GM11168 (cell line): ENCODE measurements at regions not wholly inside any gene's neighbourhood (a gene's known extent, or its start where the extent isn't known, plus 50 kb on each side); places are given as distances from the start of the nearest gene placed in this dataset.
"Not testable (repeated sequence)": the region's sequence is repeated elsewhere in the genome, so short reads cannot be mapped to it uniquely, and the experiment has no call there.

ENCODE experiments used
- in situ Hi-C: fragments of 300-500 bp; cut with MboI; formaldehyde crosslinking; loops from one replicate; pipeline ENCODE4 v1.12.0; 2022; ENCODE audit warnings: low sequenced_read_pairs; ENCODE audit not compliant: unreplicated experiment

GRCh38 chr7:17075601-17076255 is 193.9 kb upstream of the AGR3 start:
- in situ Hi-C loops = no loop called here

GRCh38 chr7:17078298-17078697 is 196.5 kb upstream of the AGR3 start:
- in situ Hi-C loops = no loop called here

- in situ Hi-C loops = no loop called here
Observed at GRCh38 chr7:17083392-17084165, 201.8 kb upstream of the AGR3 start.

- in situ Hi-C loops = no loop called here
Observed at GRCh38 chr7:17084166-17084475, 202.3 kb upstream of the AGR3 start.

GRCh38 chr7:17085186-17085585 is 203.4 kb upstream of the AGR3 start:
- in situ Hi-C loops = no loop called here

- in situ Hi-C loops = no loop called here
Observed at GRCh38 chr7:17086403-17086802, 204.6 kb upstream of the AGR3 start.

GRCh38 chr7:17090751-17091150 is 207.7 kb upstream of the AHR start:
- in situ Hi-C loops = no loop called here

- in situ Hi-C loops = no loop called here
Observed at GRCh38 chr7:17093461-17093860, 205.0 kb upstream of the AHR start.

- in situ Hi-C loops = no loop called here
Observed at GRCh38 chr7:17094963-17095574, 203.4 kb upstream of the AHR start.

GRCh38 chr7:17095931-17096330 is 202.5 kb upstream of the AHR start:
- in situ Hi-C loops = no loop called here

GRCh38 chr7:17097668-17098297 is 200.7 kb upstream of the AHR start:
- in situ Hi-C loops = no loop called here

- in situ Hi-C loops = no loop called here
Observed at GRCh38 chr7:17098515-17098914, 199.9 kb upstream of the AHR start.

- in situ Hi-C loops = no loop called here
Observed at GRCh38 chr7:17099083-17099973, 199.1 kb upstream of the AHR start.

GRCh38 chr7:17099974-17100509 is 198.4 kb upstream of the AHR start:
- in situ Hi-C loops = not testable (repeated sequence)

- in situ Hi-C loops = no loop called here
Observed at GRCh38 chr7:17101207-17101696, 197.2 kb upstream of the AHR start.

GRCh38 chr7:17103170-17103569 is 195.3 kb upstream of the AHR start:
- in situ Hi-C loops = no loop called here

- in situ Hi-C loops = no loop called here
Observed at GRCh38 chr7:17103984-17104383, 194.5 kb upstream of the AHR start.

GRCh38 chr7:17104419-17104818 is 194.0 kb upstream of the AHR start:
- in situ Hi-C loops = no loop called here

GRCh38 chr7:17105701-17106100 is 192.8 kb upstream of the AHR start:
- in situ Hi-C loops = no loop called here

GRCh38 chr7:17108049-17108584 is 190.3 kb upstream of the AHR start:
- in situ Hi-C loops = no loop called here
